SHP77 treated with DMSO at 0.1 percent for 48 hours (cell line): ENCODE measurements at regions not wholly inside any gene's neighbourhood (a gene's known extent, or its start where the extent isn't known, plus 50 kb on each side); places are given as distances from the start of the nearest gene placed in this dataset.
"Not testable (repeated sequence)": the region's sequence is repeated elsewhere in the genome, so short reads cannot be mapped to it uniquely, and the experiment has no call there.

ENCODE experiments used
- DNase-seq: peaks from one replicate; lab custom pipeline; 2025; lab: John Stamatoyannopoulos, UW

- no peak for DNase-seq
Observed at GRCh38 chr5:63894690-63895089, 67.6 kb downstream of the HTR1A start.

- DNase-seq: no peak
Observed at GRCh38 chr5:63878788-63879187, 83.5 kb downstream of the HTR1A start.

GRCh38 chr5:63877961-63878360 is 84.3 kb downstream of the HTR1A start:
- DNase-seq: no peak

- DNase-seq: no peak
Observed at GRCh38 chr5:63860379-63860778, 101.9 kb downstream of the HTR1A start.

GRCh38 chr5:63854076-63854475 is 108.2 kb downstream of the HTR1A start:
- DNase-seq: no peak

- DNase-seq: no peak
Observed at GRCh38 chr5:63843190-63843589, 119.1 kb downstream of the HTR1A start.

GRCh38 chr5:63837437-63837836 is 124.8 kb downstream of the HTR1A start:
- DNase-seq: no peak

- no peak for DNase-seq
Observed at GRCh38 chr5:63831381-63831780, 130.9 kb downstream of the HTR1A start.

- DNase-seq: no peak
Observed at GRCh38 chr5:63825984-63826383, 136.3 kb downstream of the HTR1A start.

GRCh38 chr5:63823583-63823982 is 138.7 kb downstream of the HTR1A start:
- no peak for DNase-seq

GRCh38 chr5:63822614-63823013 is 139.6 kb downstream of the HTR1A start:
- no peak for DNase-seq

GRCh38 chr5:63820577-63820976 is 141.7 kb downstream of the HTR1A start:
- peak; percentile 31 for DNase-seq

- no peak for DNase-seq
Observed at GRCh38 chr5:63812693-63813092, 149.6 kb downstream of the HTR1A start.

GRCh38 chr5:63811961-63812360 is 150.3 kb downstream of the HTR1A start:
- DNase-seq: no peak

- DNase-seq: no peak
Observed at GRCh38 chr5:63811286-63811685, 151.0 kb downstream of the HTR1A start.

GRCh38 chr5:63805151-63805550 is 157.1 kb downstream of the HTR1A start:
- DNase-seq: no peak

GRCh38 chr5:63803165-63803564 is 159.1 kb downstream of the HTR1A start:
- no peak for DNase-seq

- no peak for DNase-seq
Observed at GRCh38 chr5:63794979-63795378, 167.3 kb downstream of the HTR1A start.

GRCh38 chr5:63794296-63794695 is 167.9 kb downstream of the HTR1A start:
- DNase-seq: no peak

- no peak for DNase-seq
Observed at GRCh38 chr5:63774939-63775338, 187.3 kb downstream of the HTR1A start.

- DNase-seq: no peak
Observed at GRCh38 chr5:63768221-63768620, 194.0 kb downstream of the HTR1A start.

GRCh38 chr5:63760965-63761364 is 201.3 kb downstream of the HTR1A start:
- no peak for DNase-seq

GRCh38 chr5:63743096-63743798 is 219.0 kb downstream of the HTR1A start:
- DNase-seq: no peak

- not testable (repeated sequence) for DNase-seq
Observed at GRCh38 chr5:63732880-63733279, 229.4 kb downstream of the HTR1A start.
